GM12864 (cell line): ENCODE measurements at regions not wholly inside any gene's neighbourhood (a gene's known extent, or its start where the extent isn't known, plus 50 kb on each side); places are given as distances from the start of the nearest gene placed in this dataset.

ENCODE experiments used
- DNase-seq: peaks from one replicate; pipeline ENCODE4 v3.0.0-alpha.2; 2011; ENCODE audit warnings: low read depth
- H3K4me3 ChIP-seq: 2 replicates; pipeline ENCODE4 v1.5.1; 2011; ENCODE audit warnings: mild to moderate bottlenecking, low read depth, low read length, control low read depth
- TF ChIP-seq, protein P1 (sequence below): IDR thresholded peaks from 2 replicates; pipeline ENCODE4 v1.5.1; 2011; ENCODE audit warnings: low read depth, mild to moderate bottlenecking, moderate library complexity, low read length, control low read depth, inconsistent platforms; ENCODE audit errors: missing control alignments

DNA sequence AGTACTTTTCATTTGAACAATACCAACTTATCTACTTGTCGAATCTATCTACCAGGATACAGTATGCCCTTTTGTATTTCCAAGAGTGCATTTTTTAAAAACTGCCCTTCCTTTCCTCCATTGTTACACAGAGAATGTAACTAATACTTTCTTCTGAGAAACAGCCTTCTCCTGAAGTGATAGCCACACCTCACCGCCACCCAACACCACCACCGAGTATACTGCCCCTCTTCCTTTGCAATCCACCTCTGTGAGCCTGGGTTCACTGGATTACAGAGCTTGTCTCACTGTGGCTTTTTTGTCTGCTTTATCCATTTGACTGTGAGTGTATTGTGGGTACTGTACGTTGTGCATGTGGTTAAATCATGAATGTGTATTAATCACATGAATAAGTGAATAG, 305.4 kb downstream of the KLF12 start:
- no peak overlapping the region for H3K4me3 ChIP-seq
- no peak for DNase-seq
- TF ChIP-seq, protein P1, sequence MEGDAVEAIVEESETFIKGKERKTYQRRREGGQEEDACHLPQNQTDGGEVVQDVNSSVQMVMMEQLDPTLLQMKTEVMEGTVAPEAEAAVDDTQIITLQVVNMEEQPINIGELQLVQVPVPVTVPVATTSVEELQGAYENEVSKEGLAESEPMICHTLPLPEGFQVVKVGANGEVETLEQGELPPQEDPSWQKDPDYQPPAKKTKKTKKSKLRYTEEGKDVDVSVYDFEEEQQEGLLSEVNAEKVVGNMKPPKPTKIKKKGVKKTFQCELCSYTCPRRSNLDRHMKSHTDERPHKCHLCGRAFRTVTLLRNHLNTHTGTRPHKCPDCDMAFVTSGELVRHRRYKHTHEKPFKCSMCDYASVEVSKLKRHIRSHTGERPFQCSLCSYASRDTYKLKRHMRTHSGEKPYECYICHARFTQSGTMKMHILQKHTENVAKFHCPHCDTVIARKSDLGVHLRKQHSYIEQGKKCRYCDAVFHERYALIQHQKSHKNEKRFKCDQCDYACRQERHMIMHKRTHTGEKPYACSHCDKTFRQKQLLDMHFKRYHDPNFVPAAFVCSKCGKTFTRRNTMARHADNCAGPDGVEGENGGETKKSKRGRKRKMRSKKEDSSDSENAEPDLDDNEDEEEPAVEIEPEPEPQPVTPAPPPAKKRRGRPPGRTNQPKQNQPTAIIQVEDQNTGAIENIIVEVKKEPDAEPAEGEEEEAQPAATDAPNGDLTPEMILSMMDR, result no peak

DNA sequence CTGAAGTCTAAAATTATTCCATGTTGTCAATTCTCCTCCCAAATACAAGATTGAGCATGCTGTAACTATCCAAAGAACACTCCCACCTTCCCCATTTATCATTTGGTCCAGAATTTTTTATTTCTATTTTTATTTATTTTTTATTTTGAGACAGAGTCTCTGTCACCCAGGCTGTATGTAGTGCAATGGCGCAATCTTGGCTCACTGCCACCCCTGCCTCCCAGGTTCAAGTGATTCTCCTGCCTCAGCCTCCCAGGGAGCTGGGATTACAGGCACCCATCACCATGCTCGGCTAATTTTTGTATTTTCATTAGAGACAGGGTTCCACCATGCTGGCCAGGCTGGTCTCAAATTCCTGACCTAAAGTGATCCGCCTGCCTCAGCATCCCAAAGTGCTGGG, 306.8 kb downstream of the KLF12 start:
- no peak for DNase-seq
- TF ChIP-seq, protein P1, result no peak
- no peak overlapping the region for H3K4me3 ChIP-seq

DNA sequence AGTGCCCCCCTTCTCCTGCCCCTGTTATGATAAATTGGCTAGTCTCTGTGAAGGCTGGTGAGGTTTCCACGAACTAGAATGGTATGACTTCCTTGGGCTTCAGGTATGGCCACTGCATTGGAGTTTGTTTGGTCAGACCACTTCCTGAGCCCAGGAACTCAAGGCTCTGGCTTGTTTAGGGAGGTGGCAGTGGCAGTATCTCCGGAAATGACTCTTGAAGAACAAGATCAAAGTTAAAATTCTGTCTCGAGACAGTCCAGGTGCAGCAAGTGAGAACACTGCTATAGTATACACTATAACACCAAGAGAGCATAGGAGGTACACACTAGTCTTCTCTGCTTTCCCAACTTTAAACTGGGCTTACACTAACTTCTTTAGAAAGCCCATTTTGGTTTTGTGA, 309.1 kb downstream of the KLF12 start:
- TF ChIP-seq, protein P1, result no peak
- no peak for DNase-seq
- no peak overlapping the region for H3K4me3 ChIP-seq

DNA sequence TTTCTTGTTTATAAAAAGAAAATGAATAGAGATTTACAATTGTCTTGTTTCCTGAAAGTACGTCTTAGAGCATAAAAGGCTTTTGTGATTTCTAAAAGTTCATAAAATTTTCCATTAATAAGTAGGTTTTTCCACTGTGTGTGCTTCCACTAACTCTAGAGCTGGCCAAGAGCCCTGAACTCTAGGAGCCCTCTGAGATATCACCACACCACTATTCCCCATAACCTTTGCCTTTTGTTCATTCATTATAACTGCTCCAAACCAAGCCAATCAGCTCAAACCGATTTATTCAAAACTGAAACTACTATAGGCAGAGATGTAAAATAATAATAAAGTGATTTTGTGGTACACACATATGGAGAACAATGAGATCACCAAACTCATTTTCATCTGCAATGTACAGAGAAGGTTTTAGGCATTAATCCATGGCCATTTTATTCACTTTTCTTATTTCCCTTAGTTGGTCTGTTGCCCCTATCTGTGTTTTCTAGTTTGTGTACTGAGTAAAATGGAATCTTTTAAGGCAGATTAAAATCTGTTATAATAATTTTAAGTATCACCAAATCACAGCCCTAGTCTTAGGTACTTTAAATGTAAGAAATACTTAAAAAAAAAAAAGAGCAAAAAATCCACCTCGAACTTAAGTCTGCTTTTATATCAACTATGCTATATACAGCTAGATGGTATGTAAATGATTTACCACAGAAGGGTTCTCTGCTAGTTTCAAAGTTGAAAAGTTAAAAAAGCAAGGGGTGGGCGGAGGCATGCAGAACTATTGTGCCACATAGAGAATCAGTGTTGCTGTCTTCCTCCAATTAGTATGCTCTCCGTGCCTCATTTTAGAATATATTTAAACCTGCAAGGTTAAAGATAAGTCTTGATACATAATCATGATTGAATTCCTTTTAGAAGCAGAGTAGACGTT, 311.3 kb downstream of the KLF12 start:
- H3K4me3 ChIP-seq, result no peak overlapping the region
- TF ChIP-seq, protein P1, result no peak
- DNase-seq, result no peak

DNA sequence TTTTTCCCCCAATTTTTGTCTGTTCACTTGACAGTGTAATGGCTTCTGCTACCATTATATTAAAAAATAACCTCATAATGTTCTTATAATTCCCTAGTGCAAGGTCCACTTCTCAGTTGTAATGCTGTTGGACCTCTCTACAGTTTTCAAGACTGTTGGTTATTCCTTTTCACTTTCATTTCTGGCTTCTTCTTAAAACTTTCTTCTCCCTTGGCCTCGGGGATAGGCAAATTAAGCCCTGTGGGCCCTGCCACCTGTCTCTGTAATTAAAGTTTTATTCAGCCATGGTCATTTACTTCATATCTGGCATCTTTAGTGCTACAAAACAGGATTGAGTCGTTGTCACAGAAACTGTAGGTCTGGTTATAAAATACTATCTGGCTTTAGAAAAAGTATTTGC, 313.5 kb downstream of the KLF12 start:
- no peak overlapping the region for H3K4me3 ChIP-seq
- no peak for DNase-seq
- TF ChIP-seq, protein P1, result no peak

DNA sequence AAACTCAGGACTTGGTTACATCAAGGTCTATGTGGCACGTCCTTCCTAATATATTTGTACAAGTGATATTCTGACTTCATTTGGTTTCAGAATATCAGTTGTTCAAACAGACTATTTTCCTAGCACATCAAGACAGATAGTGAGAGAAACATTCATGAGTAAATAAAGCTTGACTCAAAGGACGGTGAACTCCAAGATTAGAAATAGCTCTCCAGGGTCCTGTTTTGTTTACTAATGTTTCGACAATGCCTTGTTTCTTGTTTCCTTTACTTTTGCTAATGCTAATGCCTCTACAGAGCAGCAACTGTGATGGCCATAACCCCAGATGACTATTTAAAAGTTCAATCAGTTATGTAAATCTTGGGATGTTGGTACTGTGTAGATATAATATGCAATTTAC, 313.9 kb downstream of the KLF12 start:
- TF ChIP-seq, protein P1, result no peak
- DNase-seq, result no peak
- H3K4me3 ChIP-seq, result no peak overlapping the region

DNA sequence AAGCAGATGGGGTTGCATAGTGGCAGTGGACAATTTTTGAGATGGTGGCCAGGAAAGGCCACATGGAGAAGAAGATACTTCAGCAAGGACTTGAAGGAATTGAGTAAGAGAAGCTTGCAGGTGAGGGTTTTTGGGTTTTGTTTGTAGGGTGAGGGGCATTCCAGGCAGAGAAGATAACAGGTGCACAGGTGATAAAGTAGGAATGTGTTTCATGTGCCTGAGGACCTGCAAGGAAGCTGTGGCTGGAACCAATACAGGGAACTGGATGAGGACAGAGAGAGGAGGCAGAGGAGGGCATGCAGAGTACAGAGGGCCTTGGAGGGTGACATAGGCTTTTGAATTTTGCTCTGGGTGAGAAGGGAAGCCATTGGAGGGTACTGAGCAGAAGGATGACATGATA, 314.5 kb downstream of the KLF12 start:
- no peak overlapping the region for H3K4me3 ChIP-seq
- no peak for DNase-seq
- TF ChIP-seq, protein P1, result no peak
